HCT116 (cell line): ENCODE measurements at regions not wholly inside any gene's neighbourhood (a gene's known extent, or its start where the extent isn't known, plus 50 kb on each side); places are given as distances from the start of the nearest gene placed in this dataset.

Experiments
- ATAC-seq: fragments of 200-7000 bp; cut with Tn5 transposase; 2 replicates; pipeline ENCODE4 v1.9.1; 2020; ENCODE audit warnings: mild to moderate bottlenecking, moderate library complexity
- BruUV-seq: library from RNA; stranded (reverse); fragments of 400-500 nt; replicated peaks from 2 replicates; lab custom pipeline; 2021; lab: Mats Ljungman, UMichigan
- CTCF ChIA-PET: fragments of 300-600 bp; sonication (Branson Sonifier 250); formaldehyde crosslinking; loops from one replicate; lab custom pipeline; 2021; ENCODE audit warnings: antibody characterized with exemption; lab: Charles Lee
- POLR2A ChIA-PET: fragments of 300-600, 350-600 bp; sonication (Branson Sonifier 250); formaldehyde crosslinking; loops from one replicate; lab custom pipeline; 2021; ENCODE audit warnings: antibody characterized with exemption; lab: Charles Lee
- RAD21 ChIA-PET, 2 experiments: fragments of 300-600 bp; sonication (Branson Sonifier 250); formaldehyde crosslinking; loops; one replicate each; lab custom pipeline; 2023; ENCODE audit warnings: low total read pairs in 2 of 2; ENCODE audit not compliant: uncharacterized antibody in 2 of 2, unreplicated experiment in 2 of 2, low non-redundant PET in 1 of 2; lab: Charles Lee
- DNase-seq: peaks from one replicate; pipeline ENCODE4 v3.0.0-alpha.2; 2010; ENCODE audit warnings: low read depth, low spot score
- H2AFZ ChIP-seq: fragments of 200-600 bp; shearing (Covaris generic), sonication (generic); 2 replicates; pipeline ENCODE4 v1.6.1; 2017; ENCODE audit warnings: low read depth, mixed run types, mixed read lengths, antibody characterized with exemption, low read length; ENCODE audit not compliant: poor library complexity, severe bottlenecking
- H3K27ac ChIP-seq: 2 replicates; pipeline ENCODE4 v1.5.1; 2012; ENCODE audit warnings: low read depth, low read length
- H3K27me3 ChIP-seq: fragments of 200-600 bp; sonication (generic); 2 replicates; pipeline ENCODE4 v1.6.1; 2016; ENCODE audit warnings: mixed run types, low read length, mixed read lengths; ENCODE audit not compliant: insufficient read depth
- H3K36me3 ChIP-seq, 2 experiments: fragments of 200-500 bp in 1 of 2; fragments of 200-600 bp in 1 of 2; sonication (Bioruptor generic) in 1 of 2; sonication (generic) in 1 of 2; 2 replicates each; pipeline versions ENCODE4 v1.5.1 to v1.6.1; 2014 to 2016; ENCODE audit warnings: low read length in 2 of 2, inconsistent platforms in 1 of 2, mixed read lengths in 1 of 2, mixed run types in 1 of 2; ENCODE audit not compliant: insufficient read depth in 2 of 2, control insufficient read depth in 1 of 2
- H3K4me1 ChIP-seq, 2 experiments: fragments of 200-600 bp in 1 of 2; sonication (generic) in 1 of 2; 2 replicates each; pipeline versions ENCODE4 v1.5.1 to v1.6.1; 2012 to 2017; ENCODE audit warnings: low read length in 2 of 2, inconsistent platforms in 1 of 2, mild to moderate bottlenecking in 1 of 2, mixed read lengths in 1 of 2, mixed run types in 1 of 2, moderate library complexity in 1 of 2; ENCODE audit not compliant: insufficient read depth in 2 of 2, control insufficient read depth in 1 of 2
- H3K4me2 ChIP-seq: fragments of 200-600 bp; sonication (generic); 2 replicates; pipeline ENCODE4 v1.6.1; 2017; ENCODE audit warnings: mixed run types, low read length, mixed read lengths
- H3K4me3 ChIP-seq, 2 experiments: fragments of 200-600 bp in 1 of 2; sonication (generic) in 1 of 2; replicated peaks in 1 of 2; 2 replicates each; pipeline ENCODE4 v1.5.1; 2011 to 2016; ENCODE audit warnings: low read length in 2 of 2, control low read depth in 1 of 2, low read depth in 1 of 2, mild to moderate bottlenecking in 1 of 2, mixed read lengths in 1 of 2, mixed run types in 1 of 2
- H3K79me2 ChIP-seq: fragments of 200-600 bp; sonication (generic); 2 replicates; pipeline ENCODE4 v1.6.1; 2017; ENCODE audit warnings: mild to moderate bottlenecking, mixed run types, low read length, moderate library complexity, mixed read lengths; ENCODE audit not compliant: insufficient read depth
- H3K9ac ChIP-seq: fragments of 200-600 bp; sonication (generic); 2 replicates; pipeline ENCODE4 v1.6.1; 2016; ENCODE audit warnings: low read length, mixed read lengths
- H3K9me2 ChIP-seq: fragments of 200-600 bp; sonication (generic), shearing (Covaris generic); 2 replicates; pipeline ENCODE4 v1.6.1; 2017; ENCODE audit warnings: mixed run types, mild to moderate bottlenecking, moderate library complexity; ENCODE audit not compliant: insufficient read depth
- H3K9me3 ChIP-seq, 2 experiments: fragments of 200-500 bp in 1 of 2; fragments of 200-600 bp in 1 of 2; sonication (Bioruptor generic) in 1 of 2; sonication (generic) in 1 of 2; 2 replicates each; pipeline ENCODE4 v1.6.1; 2014 to 2017; ENCODE audit warnings: low read length in 2 of 2, mixed read lengths in 2 of 2, inconsistent platforms in 1 of 2, low read depth in 1 of 2, mild to moderate bottlenecking in 1 of 2, mixed run types in 1 of 2, moderate library complexity in 1 of 2; ENCODE audit not compliant: control insufficient read depth in 1 of 2, insufficient read depth in 1 of 2
- H4K20me1 ChIP-seq: fragments of 200-600 bp; sonication (generic), shearing (Covaris generic); 2 replicates; pipeline ENCODE4 v1.6.1; 2017; ENCODE audit warnings: mixed run types, mild to moderate bottlenecking, moderate library complexity; ENCODE audit not compliant: insufficient read depth
- CBX3 ChIP-seq: IDR thresholded peaks from 2 replicates; pipeline ENCODE4 v1.6.1; 2012; ENCODE audit warnings: low read depth
- ELF1 ChIP-seq: IDR thresholded peaks from 2 replicates; pipeline ENCODE4 v1.6.1; 2012; ENCODE audit warnings: low read depth, borderline replicate concordance
- EZH2 ChIP-seq: fragments of 200-600 bp; sonication (generic); IDR thresholded peaks from 2 replicates; pipeline ENCODE4 v1.6.1; 2017; ENCODE audit warnings: antibody characterized with exemption, mixed run types
- EZH2phosphoT487 ChIP-seq: fragments of 200-600 bp; IDR thresholded peaks from 2 replicates; pipeline ENCODE4 v1.6.1; 2018; ENCODE audit warnings: antibody characterized with exemption, borderline replicate concordance
- JUND ChIP-seq: IDR thresholded peaks from 2 replicates; pipeline ENCODE4 v1.6.1; 2012
- POLR2A ChIP-seq: IDR thresholded peaks from 2 replicates; pipeline ENCODE4 v1.7.0; 2011; ENCODE audit warnings: borderline replicate concordance; ENCODE audit not compliant: insufficient read depth, insufficient read length; ENCODE audit errors: extremely low read depth
- POLR2AphosphoS5 ChIP-seq: IDR thresholded peaks from 2 replicates; pipeline ENCODE4 v1.6.1; 2011; ENCODE audit warnings: mild to moderate bottlenecking, low read depth, low read length, moderate library complexity
- RAD21 ChIP-seq: IDR thresholded peaks from 2 replicates; pipeline ENCODE4 v1.6.1; 2012; ENCODE audit warnings: low read depth, mild to moderate bottlenecking
- SP1 ChIP-seq: IDR thresholded peaks from 2 replicates; pipeline ENCODE4 v1.6.1; 2012; ENCODE audit warnings: low read depth
- SRF ChIP-seq: IDR thresholded peaks from 2 replicates; pipeline ENCODE4 v1.6.1; 2012; ENCODE audit warnings: low read depth
- ZFX ChIP-seq: fragments of 450-650 bp; IDR thresholded peaks from 2 replicates; pipeline ENCODE4 v1.6.1; 2017
- ZNF274 ChIP-seq: fragments of 200-500 bp; sonication (Bioruptor generic); IDR thresholded peaks from 2 replicates; pipeline ENCODE4 v1.6.1; 2014; ENCODE audit warnings: mild to moderate bottlenecking, low read depth, low read length, inconsistent platforms
- intact Hi-C: fragments of 100-400 bp; cut with micrococcal nuclease; formaldehyde crosslinking; loops from 2 replicates; pipeline ENCODE4 v1.10.0; 2022
- TF ChIP-seq, protein P1 (sequence below): IDR thresholded peaks from 2 replicates; pipeline ENCODE4 v1.6.1; 2012
- TF ChIP-seq, protein P2 (sequence below), 3 experiments: fragments of 200-600 bp in 1 of 3; sonication (generic) in 1 of 3; IDR thresholded peaks in 2 of 3; conservative IDR thresholded peaks in 1 of 3; 2 replicates each; pipeline ENCODE4 v1.5.1; 2012 to 2017; ENCODE audit warnings: low read depth in 2 of 3, low read length in 2 of 3, antibody characterized with exemption in 1 of 3, borderline replicate concordance in 1 of 3, control low read depth in 1 of 3, mild to moderate bottlenecking in 1 of 3, mixed read lengths in 1 of 3, mixed run types in 1 of 3, moderate library complexity in 1 of 3; ENCODE audit not compliant: insufficient read depth in 1 of 3
- TF ChIP-seq, protein P3 (sequence below): IDR thresholded peaks from 2 replicates; pipeline ENCODE4 v1.6.1; 2012
- TF ChIP-seq, protein P4 (sequence below): IDR thresholded peaks from 2 replicates; pipeline ENCODE4 v1.6.1; 2011; ENCODE audit warnings: mild to moderate bottlenecking, low read length, moderate library complexity; ENCODE audit not compliant: insufficient replicate concordance; ENCODE audit errors: extremely low read depth

DNA sequence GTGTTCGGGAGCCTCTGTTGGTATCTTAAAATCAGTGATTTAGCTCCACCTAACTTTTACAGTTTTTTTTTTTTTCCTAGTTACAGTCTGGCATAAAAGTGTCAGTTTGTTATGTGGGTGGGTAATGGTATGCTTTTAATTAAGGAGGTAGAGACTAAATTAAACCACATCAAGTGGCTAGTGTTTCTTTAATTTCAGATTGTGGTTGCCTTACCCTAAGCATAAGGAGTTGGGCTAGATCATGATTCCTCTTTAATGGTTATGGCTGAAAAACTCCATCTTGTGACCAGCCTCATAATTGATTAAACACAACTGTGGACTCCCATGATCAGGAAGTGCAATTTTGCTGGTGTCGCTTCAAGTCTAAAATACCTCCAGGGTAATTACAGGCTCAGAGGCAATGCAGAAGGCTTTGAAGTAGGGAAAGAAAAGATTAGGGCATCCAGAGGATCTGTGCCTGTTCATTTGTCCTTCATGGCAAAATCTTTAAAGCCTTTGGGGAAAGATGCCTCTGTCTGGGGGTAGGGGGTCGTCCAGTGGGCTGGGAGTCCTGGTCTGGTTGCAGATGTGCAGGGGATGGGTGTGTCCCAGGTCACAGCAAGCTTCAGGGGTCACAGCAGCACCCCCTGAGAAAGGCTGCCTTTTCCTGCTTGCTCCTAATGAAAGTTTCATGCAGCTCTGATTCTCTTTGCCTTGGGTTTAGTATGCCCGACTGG lies 579.2 kb downstream of the BCL11A start:
- Histone ChIP-seq H4K20me1 (no peaks in the 10 kb centered on the region), H3K4me2 (no peak overlapping the region), H2AFZ (no peak overlapping the region), H3K9ac (no peak overlapping the region), H3K9me3 (no peaks in the 10 kb centered on the region), H3K9me2 (no peaks in the 10 kb centered on the region), H3K79me2 (no peaks in the 10 kb centered on the region), H3K4me1 (no peaks in the 10 kb centered on the region), H3K36me3 (no peaks in the 10 kb centered on the region), H3K27ac (no peak overlapping the region), H3K27me3 (no peaks in the 10 kb centered on the region)
- ChIA-PET RAD21 (no interaction called here), CTCF (no interaction called here), POLR2A (no interaction called here)
- intact Hi-C loops = no loop called here
- no peak for DNase-seq
- TF ChIP-seq POLR2A (no peak), SRF (no peak), POLR2AphosphoS5 (no peak), JUND (no peak), RAD21 (no peak), SP1 (no peak), EZH2phosphoT487 (no peak), ZNF274 (no peak), ZFX (no peak), EZH2 (no peak), ELF1 (no peak), CBX3 (no peak)
- TF ChIP-seq, protein P1, sequence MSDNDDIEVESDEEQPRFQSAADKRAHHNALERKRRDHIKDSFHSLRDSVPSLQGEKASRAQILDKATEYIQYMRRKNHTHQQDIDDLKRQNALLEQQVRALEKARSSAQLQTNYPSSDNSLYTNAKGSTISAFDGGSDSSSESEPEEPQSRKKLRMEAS = no peak
- TF ChIP-seq, protein P2, sequence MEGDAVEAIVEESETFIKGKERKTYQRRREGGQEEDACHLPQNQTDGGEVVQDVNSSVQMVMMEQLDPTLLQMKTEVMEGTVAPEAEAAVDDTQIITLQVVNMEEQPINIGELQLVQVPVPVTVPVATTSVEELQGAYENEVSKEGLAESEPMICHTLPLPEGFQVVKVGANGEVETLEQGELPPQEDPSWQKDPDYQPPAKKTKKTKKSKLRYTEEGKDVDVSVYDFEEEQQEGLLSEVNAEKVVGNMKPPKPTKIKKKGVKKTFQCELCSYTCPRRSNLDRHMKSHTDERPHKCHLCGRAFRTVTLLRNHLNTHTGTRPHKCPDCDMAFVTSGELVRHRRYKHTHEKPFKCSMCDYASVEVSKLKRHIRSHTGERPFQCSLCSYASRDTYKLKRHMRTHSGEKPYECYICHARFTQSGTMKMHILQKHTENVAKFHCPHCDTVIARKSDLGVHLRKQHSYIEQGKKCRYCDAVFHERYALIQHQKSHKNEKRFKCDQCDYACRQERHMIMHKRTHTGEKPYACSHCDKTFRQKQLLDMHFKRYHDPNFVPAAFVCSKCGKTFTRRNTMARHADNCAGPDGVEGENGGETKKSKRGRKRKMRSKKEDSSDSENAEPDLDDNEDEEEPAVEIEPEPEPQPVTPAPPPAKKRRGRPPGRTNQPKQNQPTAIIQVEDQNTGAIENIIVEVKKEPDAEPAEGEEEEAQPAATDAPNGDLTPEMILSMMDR (IDR thresholded peaks at IDR 0.05 in 2 of 3, conservative IDR thresholded peaks at IDR 0.05 in 1 of 3; ENCODE audit: borderline replicate concordance in 1 of 3, insufficient read depth in 1 of 3, low read depth in 2 of 3, low read length in 2 of 3) = no peak
- TF ChIP-seq, protein P3, sequence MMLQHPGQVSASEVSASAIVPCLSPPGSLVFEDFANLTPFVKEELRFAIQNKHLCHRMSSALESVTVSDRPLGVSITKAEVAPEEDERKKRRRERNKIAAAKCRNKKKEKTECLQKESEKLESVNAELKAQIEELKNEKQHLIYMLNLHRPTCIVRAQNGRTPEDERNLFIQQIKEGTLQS = no peak
- TF ChIP-seq, protein P4, sequence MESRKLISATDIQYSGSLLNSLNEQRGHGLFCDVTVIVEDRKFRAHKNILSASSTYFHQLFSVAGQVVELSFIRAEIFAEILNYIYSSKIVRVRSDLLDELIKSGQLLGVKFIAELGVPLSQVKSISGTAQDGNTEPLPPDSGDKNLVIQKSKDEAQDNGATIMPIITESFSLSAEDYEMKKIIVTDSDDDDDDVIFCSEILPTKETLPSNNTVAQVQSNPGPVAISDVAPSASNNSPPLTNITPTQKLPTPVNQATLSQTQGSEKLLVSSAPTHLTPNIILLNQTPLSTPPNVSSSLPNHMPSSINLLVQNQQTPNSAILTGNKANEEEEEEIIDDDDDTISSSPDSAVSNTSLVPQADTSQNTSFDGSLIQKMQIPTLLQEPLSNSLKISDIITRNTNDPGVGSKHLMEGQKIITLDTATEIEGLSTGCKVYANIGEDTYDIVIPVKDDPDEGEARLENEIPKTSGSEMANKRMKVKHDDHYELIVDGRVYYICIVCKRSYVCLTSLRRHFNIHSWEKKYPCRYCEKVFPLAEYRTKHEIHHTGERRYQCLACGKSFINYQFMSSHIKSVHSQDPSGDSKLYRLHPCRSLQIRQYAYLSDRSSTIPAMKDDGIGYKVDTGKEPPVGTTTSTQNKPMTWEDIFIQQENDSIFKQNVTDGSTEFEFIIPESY = no peak
- TF ChIP-seq, all 23 proteins: peak for 0
- H3K4me3 ChIP-seq = no peak overlapping the region
- no TSS peak for BruUV-seq
- no peak for ATAC-seq
